GM18517 (cell line): ENCODE measurements at regions not wholly inside any gene's neighbourhood (a gene's known extent, or its start where the extent isn't known, plus 50 kb on each side); places are given as distances from the start of the nearest gene placed in this dataset.
"Not testable (repeated sequence)": the region's sequence is repeated elsewhere in the genome, so short reads cannot be mapped to it uniquely, and the experiment has no call there.

Source experiments
- ATAC-seq: cut with Tn5 transposase; IDR thresholded peaks from one replicate; pipeline ENCODE4 v1.9.1; 2021; ENCODE audit warnings: mild to moderate bottlenecking, moderate library complexity; ENCODE audit not compliant: unreplicated experiment

DNA sequence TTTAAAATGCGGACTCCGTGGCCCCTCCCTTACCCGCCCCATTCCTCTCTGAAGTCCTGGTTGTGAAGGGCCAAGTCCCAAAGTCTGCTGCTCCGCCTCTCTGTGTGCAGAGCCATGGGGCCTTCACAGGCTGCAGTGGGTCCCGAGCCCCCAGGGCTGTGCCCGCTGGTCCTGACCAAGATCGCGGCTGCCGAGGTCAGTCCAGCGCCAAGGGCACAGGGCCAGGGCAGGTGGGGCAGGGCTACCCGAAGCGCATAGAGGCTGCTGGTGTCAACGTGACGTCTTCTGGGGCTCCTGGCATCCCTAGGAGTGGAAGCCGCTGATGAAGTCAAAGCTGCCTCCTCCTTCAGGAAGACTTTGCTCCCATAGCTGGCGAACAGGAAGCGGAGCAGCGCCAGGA lies 858.8 kb downstream of the TUBA3C start:
- not testable (repeated sequence) for ATAC-seq

DNA sequence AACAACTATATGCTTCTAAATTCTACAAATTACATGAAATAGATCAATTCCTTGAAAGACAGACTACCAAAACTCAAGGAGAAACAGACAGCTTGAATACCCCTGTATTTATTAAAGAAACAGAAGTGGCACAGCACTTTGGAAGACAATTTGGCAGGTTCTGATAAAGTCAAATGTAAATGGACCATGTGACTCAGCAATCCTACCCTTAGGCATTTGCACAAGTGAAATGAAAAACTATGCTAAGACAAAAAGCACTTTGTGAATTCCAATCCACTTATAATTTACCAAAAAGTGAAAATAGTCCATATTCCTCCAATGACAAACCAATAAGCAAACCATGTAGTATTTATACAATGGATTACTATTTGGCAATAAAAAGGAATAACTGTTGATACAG lies 862.0 kb downstream of the TUBA3C start:
- not testable (repeated sequence) for ATAC-seq

DNA sequence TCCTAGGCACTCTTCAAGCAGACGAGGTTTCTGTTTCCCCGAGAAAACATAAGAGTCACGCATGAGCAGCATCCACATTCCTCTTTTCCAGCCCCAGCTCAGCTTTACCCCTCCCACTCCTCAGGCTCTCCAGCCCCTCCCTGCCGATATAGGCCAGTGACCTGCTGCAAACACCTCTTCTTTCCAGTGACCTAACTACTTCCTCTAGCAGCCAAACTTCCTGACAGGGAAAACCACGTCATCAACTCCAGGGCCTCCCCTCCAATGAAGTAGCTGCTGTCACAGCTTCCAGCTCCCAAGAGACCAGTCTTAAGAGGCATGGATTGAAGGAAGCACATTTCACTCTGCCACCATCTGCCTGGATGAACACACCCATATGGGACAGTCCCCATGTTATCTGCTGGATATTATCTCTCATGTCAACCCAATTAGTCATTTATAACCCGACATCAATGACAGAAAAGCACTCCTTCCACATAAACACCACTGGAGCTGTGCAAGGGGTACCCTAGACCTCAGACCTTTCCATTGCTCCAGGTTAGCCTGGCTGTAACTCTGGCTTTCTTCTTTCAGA lies 878.3 kb downstream of the TUBA3C start:
- not testable (repeated sequence) for ATAC-seq

DNA sequence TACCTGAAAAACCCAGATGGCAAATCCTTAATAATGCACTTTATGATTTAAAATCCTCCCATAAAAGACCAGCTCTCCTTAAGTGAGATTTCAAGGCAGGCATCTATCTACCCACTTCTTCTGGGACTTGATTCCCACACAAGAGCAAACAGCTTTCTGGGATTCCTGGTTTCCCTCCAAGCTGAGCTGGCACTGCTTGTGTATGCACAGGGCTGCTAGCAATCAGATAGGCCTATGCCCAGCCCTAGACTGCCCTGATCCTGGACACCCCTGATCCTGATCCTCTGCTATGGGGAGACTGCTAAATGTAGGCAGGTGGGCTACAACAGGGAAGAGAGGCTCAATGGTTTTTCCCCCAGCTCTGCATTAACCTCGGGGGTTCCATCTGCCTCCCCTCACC lies 880.7 kb downstream of the TUBA3C start:
- not testable (repeated sequence) for ATAC-seq

DNA sequence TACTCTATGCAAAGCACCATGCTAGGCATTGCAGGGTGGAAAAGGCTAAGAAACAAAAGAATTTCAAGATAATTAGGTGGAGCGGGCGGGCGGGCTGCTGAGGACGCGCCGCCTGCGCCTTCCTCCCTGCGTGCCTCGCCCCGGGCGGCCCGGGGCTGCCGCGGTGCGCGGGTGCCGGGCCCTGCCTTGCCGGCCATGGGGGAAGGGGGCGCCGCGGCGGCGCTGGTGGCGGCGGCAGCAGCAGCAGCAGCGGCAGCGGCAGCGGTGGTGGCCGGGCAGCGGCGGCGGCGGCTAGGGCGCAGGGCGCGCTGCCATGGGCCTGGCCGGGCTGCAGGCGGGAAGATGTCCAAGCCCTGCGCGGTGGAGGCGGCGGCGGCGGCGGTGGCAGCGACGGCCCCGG lies 884.3 kb downstream of the TUBA3C start:
- ATAC-seq, result not testable (repeated sequence)

DNA sequence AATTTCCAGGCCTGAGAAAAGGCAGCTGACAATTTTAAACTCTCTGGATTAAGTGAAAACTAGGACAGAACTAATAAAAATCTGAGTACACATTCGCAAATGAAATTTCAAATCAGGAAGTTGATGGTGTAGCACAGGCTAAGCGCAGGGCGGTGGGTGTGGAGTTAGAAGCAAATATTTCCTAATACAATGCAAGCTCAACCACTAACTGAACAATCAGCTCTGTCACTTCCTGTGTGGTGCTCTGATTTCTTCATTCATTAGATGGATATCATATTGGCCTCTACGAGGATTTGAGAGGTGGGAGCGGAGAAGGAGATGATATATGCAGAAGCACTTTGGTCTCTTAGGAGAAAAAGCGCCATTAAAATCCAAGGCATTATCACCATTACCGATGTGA lies 885.0 kb downstream of the TUBA3C start:
- not testable (repeated sequence) for ATAC-seq

DNA sequence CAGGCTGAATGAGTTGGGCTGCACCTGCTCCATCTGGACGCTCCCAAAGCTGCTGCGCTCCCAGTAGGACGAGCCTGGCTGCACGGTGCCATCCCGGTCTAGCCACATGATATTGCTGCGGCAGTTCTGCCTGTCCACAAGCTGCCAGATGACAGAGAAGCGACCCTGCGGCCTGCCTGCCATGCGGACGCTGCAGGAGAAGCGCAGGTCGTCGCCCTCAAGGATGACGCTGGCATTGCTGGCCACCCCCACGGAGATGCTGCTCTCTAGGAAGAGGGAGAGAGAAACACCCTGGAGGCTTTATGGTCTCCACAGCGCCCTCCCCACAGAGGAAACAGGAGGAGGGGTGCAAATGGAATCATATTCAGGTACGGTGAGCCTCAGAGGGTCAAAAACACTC lies 887.3 kb downstream of the TUBA3C start:
- ATAC-seq, result not testable (repeated sequence)

DNA sequence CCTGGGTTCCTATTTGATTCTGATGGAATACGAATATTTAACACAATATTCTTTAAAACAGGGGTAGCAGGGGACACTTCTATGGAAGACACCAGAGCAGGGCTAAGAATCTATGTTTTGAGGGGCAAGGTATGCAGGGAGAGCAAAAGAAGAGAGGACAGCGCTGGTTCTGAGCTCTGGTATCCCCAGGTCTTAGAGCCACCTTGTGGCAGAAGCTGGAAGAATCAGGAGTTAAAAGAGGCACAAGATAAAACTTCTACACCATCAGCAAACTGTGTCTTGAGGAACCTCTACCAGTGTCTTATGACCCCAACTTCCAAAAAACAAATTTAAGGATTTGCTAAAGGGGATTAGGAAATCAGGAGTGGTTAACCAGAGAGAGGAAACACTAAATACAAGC lies 894.8 kb downstream of the TUBA3C start:
- not testable (repeated sequence) for ATAC-seq

DNA sequence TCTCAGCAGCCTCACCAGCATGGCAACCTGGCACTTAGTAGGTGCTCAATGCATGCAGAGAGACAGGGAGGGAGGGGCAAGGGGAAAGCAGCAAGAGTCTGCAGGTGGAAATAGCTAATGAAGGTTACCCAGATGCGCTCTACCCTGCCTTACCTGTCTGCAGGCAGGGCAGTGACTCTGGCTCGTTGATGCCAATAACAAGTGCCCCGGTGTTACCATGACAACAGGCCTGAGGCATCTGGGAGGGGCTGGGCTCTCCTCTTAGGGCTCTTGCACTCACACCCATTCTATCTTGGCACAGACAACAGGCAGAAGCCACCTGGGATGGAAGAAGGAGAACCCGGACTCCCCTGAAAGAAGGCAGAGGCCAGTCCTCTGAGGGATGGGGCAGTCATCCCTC lies 896.0 kb downstream of the TUBA3C start:
- ATAC-seq, result not testable (repeated sequence)

DNA sequence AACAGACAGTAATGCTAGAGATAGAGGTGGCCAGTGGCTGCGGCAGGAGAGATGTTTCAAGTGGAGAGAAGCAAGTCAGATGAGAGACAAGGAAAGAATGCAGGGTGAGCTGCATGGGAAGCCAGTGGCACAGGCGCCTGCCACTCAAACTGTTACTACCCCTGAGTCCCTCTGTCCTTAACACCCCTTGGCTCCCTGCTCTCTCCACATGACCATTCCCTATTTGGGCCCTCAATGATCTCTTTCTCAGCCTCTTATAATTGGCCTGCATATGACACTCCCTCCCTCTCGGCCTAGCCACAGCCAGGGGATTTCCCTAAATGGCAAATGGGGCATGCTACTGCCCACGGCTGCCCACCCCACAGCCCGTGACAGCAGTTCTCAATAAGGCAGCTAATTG lies 897.6 kb downstream of the TUBA3C start:
- ATAC-seq, result not testable (repeated sequence)

DNA sequence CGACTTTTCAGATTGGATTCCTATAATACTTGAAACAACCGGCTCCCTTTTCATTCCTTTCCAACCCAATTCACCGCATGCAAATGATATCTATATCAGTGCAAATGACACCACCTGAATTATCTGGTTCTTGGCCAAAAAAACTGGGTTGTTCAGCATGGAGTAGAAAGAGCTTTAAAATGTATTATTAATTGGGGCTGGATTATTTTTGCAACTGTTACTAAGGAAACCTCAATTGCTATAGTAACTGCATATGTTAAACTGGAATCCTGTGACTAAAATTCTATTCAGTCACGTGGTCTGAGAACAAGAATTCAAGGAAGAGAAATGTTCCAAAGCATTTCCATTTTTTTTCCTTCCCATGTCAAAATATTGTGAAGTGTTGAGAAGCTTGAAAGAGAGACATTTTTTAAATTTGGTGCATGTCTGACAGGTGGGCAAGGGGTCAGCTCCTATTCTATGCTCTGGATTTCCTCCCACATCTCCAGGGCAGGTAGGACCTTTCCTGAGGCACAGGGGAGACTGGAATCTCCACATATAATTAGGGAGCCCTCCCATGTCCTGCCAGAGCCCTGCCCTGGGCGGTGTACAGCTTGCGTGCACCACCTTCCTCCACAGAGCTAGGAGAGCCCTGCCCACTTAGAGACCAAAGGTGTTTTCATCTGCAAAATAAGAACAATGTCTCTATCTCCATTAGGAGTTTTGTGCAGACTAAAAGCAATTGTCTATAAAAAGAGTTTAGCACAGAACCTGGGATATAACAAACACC lies 899.6 kb downstream of the TUBA3C start:
- not testable (repeated sequence) for ATAC-seq

DNA sequence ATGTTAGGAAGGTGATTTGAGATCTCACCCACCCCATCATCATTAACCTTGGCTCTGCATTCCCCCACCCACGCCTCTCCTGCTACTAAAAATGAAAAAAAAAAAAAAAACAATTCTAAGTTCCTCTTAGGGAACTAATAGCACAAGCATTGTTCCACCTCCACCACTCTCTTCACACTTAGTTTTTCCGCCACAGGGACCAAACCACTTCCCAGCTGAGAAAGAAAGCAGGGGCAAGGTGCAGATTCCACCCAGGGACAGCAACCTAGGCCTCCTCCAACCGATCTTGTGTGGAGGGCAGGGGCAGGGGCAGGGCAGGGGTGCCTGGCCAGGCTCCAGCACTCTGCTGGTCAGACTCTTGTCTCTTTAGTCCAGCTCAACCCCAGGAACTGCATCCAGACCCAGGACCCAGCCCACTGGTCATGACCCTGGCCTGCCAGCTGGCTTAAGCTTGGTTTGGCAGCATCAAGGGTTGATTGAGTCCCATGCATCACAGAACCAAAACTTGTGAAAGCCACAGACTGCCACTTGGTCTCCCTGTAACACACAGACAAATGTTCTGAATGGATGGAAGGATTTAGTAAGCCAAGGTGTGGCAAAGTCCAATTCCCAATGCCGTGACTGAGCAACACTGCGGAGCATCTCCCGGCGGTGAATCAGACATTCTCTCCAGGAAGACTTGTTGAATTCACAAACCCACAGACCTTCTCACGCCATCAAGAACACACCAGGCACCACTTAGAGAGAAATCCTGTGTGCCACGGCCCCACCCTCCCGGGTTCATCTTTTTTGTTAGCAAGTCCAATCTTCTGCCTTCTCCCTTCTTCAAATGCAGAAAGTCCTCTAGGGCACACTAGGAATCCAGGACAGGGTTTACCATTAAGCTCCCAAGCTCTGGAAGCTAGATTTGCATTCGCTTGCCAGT lies 900.5 kb downstream of the TUBA3C start:
- not testable (repeated sequence) for ATAC-seq

DNA sequence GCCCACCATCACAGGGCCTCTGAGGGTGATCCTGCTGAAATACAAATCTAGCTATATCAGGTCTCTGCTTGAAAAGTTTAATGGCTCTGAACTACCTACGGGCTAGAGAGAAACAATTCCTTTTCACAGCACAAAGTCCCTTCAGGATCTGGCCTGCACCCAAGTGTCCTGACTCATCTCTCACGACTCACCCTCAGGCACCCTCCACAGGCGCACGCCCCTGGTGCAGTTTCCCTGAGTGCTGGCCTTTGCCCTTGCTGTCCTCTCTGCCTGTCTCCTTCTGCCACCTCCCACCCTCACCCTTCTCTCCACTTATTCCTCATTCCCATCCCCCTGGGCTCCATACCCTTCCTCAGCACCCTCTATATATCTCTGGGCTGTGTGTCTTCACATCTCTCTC lies 901.7 kb downstream of the TUBA3C start:
- ATAC-seq, result not testable (repeated sequence)

DNA sequence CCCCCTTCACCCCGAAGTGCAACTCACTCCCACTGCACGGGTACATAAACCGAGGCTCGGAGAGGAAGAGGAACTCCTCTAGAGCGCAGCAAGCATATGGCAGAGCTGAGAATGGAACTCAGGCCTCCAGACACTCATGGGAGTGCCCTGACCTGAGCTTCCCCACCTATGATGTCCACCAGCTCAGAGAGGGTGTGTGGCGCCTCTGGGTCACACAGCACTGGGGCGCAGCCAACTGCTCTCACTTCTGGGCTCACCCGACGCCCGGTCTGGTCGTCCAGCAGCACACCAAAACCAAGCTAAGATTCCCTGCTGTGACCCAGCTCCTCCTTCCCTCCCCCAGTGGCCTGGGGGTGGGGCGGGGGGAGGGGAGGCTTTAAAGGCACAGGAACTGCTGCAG lies 904.3 kb downstream of the TUBA3C start:
- not testable (repeated sequence) for ATAC-seq

DNA sequence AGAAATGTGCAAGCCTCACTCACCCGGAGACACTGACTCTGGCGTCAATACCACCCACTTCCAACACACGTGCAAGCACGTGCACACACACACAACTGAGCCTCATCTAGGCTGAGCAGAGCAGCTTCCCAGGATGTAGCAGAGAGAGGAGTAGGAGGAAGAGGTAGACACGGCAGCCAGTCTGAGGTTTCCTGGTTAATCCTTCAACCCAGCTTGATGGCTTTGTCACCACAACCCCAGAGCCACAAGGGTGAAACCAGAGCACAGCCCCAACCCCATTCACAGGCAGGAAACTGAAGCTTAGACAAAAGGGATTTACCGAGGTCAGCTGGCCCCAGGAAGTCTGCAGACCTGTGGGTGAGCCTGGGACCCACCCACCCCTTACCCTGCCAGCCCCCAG lies 905.3 kb downstream of the TUBA3C start:
- ATAC-seq, result not testable (repeated sequence)

DNA sequence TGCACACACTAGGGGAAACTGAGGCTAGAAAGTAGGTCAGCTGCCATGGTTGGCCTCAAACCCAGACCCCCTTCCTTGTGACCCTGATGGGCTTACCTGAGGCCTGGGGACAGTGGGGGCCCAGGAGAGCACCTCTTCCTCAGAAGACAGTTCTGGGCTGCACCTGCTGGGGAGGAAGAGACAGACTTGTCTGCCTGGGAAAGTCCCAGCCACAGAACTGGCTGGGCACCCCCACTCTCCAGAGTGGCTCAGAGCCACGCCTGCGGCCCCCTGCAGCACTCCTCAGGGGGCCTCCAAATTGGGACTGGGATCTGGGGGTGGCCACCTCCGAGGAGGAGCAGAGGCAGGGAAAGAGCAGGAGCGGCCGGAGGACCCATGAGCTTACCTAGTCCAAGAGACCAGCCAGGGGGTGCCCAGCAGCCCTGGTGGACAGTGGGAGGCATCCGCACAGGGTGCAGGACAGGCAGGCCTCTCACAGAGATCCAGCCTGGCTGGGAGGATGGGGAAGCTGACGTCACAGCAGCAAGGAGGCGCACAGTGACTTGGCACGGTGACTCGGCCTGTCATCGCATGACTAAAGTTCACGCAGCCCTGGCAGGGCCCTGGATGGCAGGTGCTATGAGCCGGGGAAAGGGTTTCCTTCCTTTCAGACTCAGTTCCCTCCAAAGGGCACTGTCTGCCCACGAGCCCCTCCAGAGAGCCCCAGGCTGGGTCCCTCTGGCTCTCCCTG lies 907.7 kb downstream of the TUBA3C start:
- ATAC-seq, result not testable (repeated sequence)

DNA sequence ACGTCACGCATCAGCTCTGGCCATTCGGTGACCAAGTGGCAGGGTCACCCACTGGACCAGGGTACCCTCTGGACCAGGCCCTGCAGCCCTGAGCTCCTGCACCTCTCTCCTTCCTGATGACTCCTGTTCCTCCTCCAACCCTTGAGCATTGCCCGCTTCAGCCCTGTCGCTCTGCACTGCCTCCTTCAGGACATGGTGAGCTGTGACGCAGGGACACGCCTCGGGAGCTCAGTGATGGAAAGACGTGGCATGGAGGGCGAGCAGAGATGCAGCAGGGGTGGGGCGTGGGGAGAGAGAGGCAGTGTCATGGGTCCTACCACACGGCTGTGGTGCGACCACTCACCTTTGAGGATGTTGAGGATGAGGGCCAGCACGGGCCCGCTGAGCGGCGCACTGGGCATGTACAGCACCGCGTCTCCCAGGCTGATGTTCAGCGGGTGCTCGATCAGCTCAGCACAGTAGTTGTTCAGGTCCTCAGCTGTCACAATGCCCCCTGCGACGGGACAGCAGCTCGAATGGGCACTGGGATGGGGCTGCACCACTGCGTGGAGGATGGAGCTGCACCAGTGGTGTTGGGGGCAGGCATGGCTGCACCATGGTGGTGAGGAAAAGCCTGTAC lies 922.7 kb downstream of the TUBA3C start:
- ATAC-seq, result not testable (repeated sequence)

DNA sequence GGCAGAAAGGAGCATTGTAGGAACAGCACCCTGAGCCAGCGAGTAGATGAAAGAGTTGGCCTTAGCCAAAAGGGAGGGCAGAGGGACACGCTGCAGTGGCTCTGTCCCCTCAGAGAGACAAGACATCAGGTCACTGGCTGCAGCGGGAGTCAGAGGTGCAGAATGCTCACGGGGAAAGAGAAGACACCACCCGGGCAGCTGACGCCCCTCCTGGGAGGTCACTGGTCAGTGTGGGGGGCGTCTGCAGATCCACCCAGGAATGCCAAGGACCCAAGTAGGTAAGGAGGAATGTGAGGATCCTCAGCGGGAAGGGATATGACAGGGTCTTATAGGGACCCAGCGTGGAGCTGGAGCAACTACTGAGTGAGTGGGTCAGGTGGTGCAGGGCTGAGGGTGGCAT lies 923.9 kb downstream of the TUBA3C start:
- ATAC-seq, result not testable (repeated sequence)

DNA sequence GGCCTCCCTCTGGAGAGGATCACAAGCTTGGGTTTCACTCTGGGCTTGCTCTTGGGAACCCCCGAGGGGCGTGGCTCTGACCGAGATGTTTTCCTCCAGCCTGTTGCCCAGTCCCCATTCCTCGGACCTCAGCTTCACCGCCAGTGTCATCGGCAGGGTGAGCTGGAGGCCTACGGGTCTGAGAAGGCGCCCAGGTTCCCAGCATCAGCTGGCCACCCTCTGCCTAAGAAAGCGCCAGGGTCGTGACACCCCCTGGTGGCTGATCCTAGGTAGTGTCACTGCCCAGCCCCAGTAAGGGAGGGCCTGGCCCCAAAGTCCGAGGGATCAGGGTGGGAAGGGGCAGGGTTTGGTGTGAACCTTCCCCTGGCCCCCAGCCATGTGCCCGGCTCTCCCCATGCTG lies 928.8 kb downstream of the TUBA3C start:
- not testable (repeated sequence) for ATAC-seq

DNA sequence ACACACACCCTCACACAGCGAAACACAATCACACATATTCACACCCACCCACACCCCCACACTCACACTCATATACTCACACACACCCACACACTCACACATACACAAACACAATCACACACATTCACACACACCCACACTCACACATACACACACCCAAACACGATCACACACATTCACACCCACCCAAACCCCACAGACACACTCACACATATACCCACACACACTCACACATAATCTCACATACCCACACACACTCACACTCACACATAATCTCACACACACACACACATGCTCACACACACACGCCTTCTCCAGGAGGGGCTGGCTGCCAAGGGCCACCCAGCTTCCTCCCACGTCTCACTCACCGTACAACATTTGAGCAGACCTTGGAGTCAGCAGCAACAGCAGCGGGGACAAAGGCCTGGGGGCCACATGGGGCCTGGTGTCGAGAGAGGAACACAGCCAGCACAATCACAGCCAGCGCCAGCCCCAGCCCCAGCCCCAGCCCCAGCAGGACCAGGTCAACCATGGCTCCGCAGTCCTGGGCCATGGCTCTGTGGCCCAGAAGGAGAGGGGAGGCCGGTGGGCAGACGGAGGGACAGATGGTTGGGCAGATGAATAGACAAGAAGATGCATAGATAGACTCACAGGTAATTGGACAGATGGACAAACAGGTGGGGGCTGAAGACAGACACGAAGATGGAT lies 932.9 kb downstream of the TUBA3C start:
- ATAC-seq, result not testable (repeated sequence)
